ENCODE measurements at regions not wholly inside any gene's neighbourhood (a gene's known extent, or its start where the extent isn't known, plus 50 kb on each side); places are given as distances from the start of the nearest gene placed in this dataset.

DNA sequence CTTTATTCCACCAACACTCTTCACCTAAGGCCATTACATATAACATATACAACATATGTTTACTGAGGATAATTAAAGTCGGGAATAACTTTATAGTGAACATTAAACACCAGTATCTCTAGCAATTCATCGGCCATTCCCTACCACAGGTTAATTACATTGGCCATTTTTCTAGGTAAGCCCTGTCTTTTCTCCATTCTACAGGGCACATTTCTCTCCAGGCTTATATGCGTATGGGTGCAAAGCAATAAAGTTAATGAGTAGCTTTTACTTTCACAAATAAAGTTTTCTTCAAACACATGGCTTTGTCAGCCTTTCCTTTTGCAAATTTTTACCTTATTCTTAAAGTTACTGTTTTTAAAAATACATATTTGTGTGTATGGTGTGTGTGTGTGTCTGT is 111.9 kb upstream of the IQCM start:
- no peak for ATAC-seq
- H3K4me2 ChIP-seq (ENCODE audit: insufficient read depth, low read length): no peak overlapping the region
- 0% methylated on average over 3 of the region's 3 CpGs for WGBS (ENCODE audit: insufficient coverage, low coverage, missing lambda C conversion rate)

More for the DNA sequence above, 111.9 kb upstream of the IQCM start:
- Histone ChIP-seq H3K4me1 (replicated peaks in 1 of 2; ENCODE audit: control insufficient read depth in 2 of 2, insufficient read depth in 2 of 2, low read length in 2 of 2) (no peaks in the 10 kb centered on the region; a peak in 1 of 5 replicates), H4K20me1 (replicated peaks; ENCODE audit: control insufficient read depth, insufficient read depth, low read length) (no peaks in the 10 kb centered on the region), H2AFZ (ENCODE audit: low read depth, low read length) (no peak overlapping the region), H3K27ac (ENCODE audit: extremely low read depth, low read depth, low read length) (no peak overlapping the region), H3K9ac (ENCODE audit: insufficient read depth in 1 of 2, low read depth in 2 of 2, low read length in 2 of 2) (no peak overlapping the region), H3K79me2 (ENCODE audit: control insufficient read depth, insufficient read depth, low read length) (no peaks in the 10 kb centered on the region), H3K9me3 (replicated peaks; ENCODE audit: control insufficient read depth, insufficient read depth, low read depth, low read length) (no peaks in the 10 kb centered on the region), H3K27me3 (ENCODE audit: control insufficient read depth in 2 of 2, insufficient read depth in 2 of 2, low read length in 2 of 2) (no peaks in the 10 kb centered on the region), H3K36me3 (ENCODE audit: control insufficient read depth, insufficient read depth, low read length) (no peaks in the 10 kb centered on the region), H3K9me1 (ENCODE audit: control insufficient read depth, insufficient read depth, low read length) (no peaks in the 10 kb centered on the region), H3K4me3 (no peak overlapping the region)
- DNase-seq (ENCODE audit: extremely low read depth in 1 of 4, low spot score in 3 of 4): no peak
- CTCF ChIA-PET (ENCODE audit: low intra/inter-chr PET ratio): no interaction called here
- POLR2A ChIA-PET: no interaction called here
- in situ Hi-C loops (cut with MboI) (no loop called here), intact Hi-C loops (cut with micrococcal nuclease) (no loop called here)
- no peak for FAIRE-seq
- BruUV-seq (replicated peaks): no TSS peak
- TF ChIP-seq CREB3 (tag; conservative IDR thresholded peaks at IDR 0.05; ENCODE audit: low read depth) (no peak), ARID2 (IDR thresholded peaks at IDR 0.05) (no peak), PHF21A (IDR thresholded peaks at IDR 0.05; ENCODE audit: borderline replicate concordance, low read depth) (no peak), GABPA (tag; conservative IDR thresholded peaks at IDR 0.05; ENCODE audit: low read depth) (no peak), ZNF398 (CRISPR knock-in tag; IDR thresholded peaks at IDR 0.05) (no peak), TAF1 (IDR thresholded peaks at IDR 0.05; ENCODE audit: control insufficient read depth, extremely low read depth, insufficient read depth, low read length, severe bottlenecking) (no peak), HMG20B (CRISPR knock-in tag; IDR thresholded peaks at IDR 0.05) (no peak), RREB1 (CRISPR knock-in tag; IDR thresholded peaks at IDR 0.05) (no peak), TRIM24 (IDR thresholded peaks at IDR 0.05) (no peak)

All from K562 (cell line).